HG03354 (cell line): ENCODE measurements at regions not wholly inside any gene's neighbourhood (a gene's known extent, or its start where the extent isn't known, plus 50 kb on each side); places are given as distances from the start of the nearest gene placed in this dataset.

Source experiments
- ATAC-seq: cut with Tn5 transposase; IDR thresholded peaks from one replicate; pipeline ENCODE4 v1.9.1; 2021; ENCODE audit warnings: mild to moderate bottlenecking; ENCODE audit not compliant: unreplicated experiment, poor library complexity, severe bottlenecking

DNA sequence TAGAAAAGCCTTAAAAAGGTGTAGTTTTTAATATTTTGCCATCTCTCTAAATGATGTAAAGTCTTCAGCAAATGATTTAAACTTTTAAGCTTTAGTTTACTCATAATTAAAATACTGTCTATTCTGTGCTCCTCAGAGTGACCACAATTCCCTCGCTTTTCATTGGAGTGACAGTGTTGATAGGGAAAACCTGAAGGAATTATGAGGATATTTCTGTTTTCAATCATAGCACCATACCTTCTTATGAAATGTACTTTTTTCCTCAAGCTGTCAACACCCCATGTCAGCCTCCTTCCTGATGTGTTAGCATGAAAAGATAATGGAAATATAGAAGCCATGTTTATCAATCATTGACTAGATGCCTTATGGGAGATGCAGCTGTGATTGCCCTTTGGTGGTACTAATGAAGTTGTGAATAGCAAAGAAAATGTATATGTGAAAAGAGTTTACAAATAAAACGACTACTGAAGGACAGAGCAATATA is 145.4 kb upstream of the EYS start:
- ATAC-seq, result no peak

- no peak for ATAC-seq
Measured at GRCh38 chr6:65830151-65830550, 123.1 kb upstream of the EYS start.

DNA sequence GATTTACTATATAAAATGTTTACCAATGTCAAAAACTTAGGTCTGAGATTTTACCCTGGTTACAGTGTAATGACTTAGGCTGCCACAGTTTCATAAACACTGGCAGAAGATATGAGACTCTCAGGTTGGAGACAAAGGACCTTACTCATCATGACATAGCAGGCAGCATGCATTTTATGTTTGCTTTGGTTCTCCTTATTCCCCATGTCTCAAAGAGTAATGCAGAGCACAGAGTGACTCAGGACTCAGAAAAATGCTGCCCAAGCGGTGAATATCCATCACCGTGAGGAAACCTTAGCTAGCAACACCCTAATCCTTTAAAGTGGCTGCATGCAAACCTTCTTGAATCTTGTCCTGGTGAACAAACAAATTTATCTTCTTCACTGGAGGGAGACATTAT is 112.1 kb upstream of the EYS start:
- ATAC-seq, result no peak

DNA sequence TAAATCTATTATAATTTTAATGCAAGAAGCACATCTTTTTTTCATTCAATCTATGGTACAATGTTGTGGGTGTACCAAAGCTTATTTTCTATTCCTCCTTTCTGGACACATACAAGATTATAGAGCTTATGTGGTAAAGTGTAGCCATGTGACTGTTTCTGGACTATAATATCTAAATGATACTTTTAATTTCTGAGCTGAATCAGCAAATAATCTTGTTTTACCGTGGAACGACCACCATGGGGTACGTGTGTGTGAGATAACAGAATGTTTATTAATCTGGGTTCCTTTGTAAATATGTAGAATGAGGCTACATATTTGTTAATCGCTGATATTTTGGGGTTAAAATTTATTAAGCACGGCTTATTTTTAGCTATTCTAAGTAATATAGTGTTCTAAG is 111.5 kb upstream of the EYS start:
- no peak for ATAC-seq

DNA sequence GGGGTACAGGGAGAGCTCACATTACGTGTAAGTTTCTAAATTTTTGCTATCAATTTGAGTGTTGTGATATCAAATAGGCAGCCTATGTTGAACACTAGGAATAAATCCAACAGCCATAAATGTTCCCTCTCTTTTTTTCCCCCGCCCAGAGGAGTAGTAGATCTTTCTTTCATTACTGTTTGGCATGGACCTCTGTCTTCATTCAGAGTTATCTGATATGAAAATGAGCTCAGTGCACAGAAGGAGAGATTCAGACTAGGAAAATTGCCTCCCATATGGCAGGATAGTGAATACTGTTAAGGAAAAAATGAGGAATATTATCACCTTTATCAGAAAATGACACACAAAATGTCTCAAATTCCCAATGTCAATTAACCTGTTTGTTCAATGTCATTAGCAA is 110.0 kb upstream of the EYS start:
- no peak for ATAC-seq

- no peak for ATAC-seq
Measured at GRCh38 chr6:65814071-65814470, 107.0 kb upstream of the EYS start.

DNA sequence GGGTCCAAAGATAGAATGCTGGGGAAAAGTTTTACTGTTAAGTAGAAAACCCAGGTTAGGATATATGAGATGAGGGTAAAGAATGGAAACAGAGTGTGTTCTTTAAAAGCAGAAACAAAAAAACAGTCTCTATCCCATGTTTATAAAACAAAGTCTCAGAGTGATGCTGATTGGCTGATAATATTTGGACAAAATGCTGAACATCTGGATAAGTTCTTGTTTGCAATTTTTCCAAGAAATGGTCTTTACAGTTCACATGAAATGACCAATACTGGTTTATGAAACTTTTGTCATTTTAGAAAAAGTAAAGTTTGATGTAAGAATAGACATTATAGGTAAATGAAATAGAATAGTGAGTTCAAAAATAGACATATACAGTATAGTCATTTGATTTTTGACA is 96.2 kb upstream of the EYS start:
- ATAC-seq, result no peak

DNA sequence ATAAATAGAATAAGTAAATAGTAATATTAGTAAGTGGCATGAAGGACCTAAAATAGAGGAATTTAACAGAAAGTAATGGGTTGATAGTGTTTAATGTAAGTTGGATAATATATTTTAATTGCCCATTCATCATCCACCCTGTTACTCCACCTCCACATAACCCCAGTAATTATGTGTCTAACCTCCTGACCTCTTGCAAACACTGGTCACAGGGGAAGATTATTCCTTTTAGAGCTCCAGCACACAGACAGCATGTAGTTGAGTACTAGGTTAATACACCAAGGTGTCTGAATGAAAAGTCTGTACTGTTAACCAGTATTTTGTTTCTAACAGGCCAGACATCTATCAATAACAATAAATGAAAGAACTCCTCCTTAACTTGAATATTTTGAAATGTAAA is 92.4 kb upstream of the EYS start:
- ATAC-seq, result no peak

DNA sequence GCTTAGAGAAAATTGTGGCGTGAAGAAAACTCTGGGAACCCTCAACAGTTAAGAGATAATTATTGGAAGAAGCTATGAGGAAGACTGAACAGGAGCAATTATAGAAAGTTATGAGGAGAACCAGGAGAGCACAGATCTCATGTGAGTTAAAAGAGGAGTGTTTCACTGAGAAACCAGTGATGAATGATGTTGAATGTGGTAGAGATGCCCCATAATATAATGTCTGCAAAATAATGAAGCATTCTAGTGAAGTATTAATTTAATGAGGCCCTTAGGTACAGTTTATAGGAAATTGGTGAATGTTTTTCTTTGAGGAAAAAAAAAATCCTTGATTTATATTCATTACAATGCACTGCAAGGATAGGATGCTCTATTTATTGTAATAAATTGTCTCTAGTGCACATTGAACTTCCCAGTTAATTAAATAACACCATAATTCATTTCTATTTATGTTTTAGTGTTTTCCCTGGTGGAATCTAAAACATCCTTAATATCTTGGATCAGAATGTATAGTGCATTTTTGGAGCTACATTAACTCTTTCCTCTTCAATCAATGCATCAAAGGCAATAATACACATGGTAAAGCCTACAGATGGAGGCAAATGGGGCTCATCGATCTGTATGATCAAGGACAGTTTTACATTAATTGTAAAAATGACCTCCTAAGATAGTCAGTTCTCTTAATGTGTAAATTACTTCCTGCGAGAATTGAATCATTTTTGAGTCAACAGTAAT is 91.4 kb upstream of the EYS start:
- ATAC-seq, result no peak

DNA sequence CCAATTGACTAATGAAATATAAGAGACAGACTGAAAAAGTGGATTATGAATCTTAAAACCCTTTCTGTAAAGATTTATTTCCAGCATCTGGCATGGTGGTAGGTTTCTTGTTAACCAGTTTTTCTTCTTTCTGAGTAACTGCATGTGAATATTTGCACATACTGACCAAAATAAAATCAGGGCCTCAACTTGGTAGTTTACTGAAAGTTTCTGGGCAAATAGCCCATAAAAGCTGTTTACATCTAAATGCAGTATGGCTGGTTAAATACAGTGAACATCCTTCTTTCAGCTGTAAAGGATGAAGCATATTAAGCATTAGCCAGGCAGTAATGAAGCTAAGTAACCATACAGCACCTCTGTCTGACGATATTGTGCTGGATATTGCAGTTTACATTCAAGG is 83.6 kb upstream of the EYS start:
- ATAC-seq, result no peak

- ATAC-seq, result no peak
Measured at GRCh38 chr6:65787787-65788186, 80.8 kb upstream of the EYS start.

GRCh38 chr6:65786815-65787214 is 79.8 kb upstream of the EYS start:
- no peak for ATAC-seq

DNA sequence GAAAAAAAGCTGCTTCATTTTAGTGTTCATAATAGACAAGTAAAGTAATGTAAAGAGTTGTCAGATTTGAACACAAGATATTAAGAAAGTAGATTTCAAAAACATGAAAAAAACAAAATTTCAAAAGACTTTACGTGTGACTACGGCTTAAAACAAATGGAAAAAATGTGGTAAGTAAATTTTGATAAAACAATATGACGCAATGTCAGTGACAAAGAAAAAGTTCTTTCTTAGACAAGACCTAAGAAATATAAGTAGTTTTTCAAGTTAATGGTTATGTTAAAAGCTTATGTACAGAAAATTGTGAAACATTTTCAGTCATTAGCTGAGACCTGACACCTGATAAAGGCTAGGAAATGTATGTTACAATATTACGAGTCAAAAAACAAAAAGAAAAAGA is 73.7 kb upstream of the EYS start:
- no peak for ATAC-seq

GRCh38 chr6:65776332-65776731 is 69.3 kb upstream of the EYS start:
- ATAC-seq, result no peak

GRCh38 chr6:65771946-65772345 is 64.9 kb upstream of the EYS start:
- ATAC-seq, result no peak

GRCh38 chr6:65761890-65762289 is 54.9 kb upstream of the EYS start:
- no peak for ATAC-seq

DNA sequence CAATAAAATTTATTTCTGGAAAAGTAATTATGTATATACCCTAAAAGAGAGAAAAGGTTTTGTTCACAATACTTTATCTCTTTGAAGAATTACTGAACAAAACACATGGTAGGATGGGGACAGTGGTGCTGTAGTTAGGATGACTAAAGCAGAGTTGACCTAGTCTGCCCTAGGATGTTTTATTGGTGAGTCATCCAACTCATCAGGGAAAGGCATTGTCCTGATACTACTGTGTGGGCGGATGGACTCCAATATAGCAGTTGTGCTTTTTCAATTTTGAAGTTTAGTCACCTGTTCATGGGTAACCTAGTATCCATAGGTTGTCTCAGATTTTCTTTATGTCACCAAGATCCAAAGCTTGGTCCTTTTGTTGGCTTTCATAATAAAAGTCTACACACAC is 53.3 kb upstream of the EYS start:
- no peak for ATAC-seq
